HG03045 (cell line): ENCODE measurements at regions not wholly inside any gene's neighbourhood (a gene's known extent, or its start where the extent isn't known, plus 50 kb on each side); places are given as distances from the start of the nearest gene placed in this dataset.
"Not testable (repeated sequence)": the region's sequence is repeated elsewhere in the genome, so short reads cannot be mapped to it uniquely, and the experiment has no call there.

ENCODE experiments used
- ATAC-seq: cut with Tn5 transposase; IDR thresholded peaks from one replicate; pipeline ENCODE4 v1.9.1; 2021; ENCODE audit warnings: mild to moderate bottlenecking, moderate library complexity; ENCODE audit not compliant: unreplicated experiment

GRCh38 chr2:61632276-61633169 is 94.4 kb upstream of the XPO1 start:
- no peak for ATAC-seq

GRCh38 chr2:61631321-61631720 is 93.2 kb upstream of the XPO1 start:
- ATAC-seq: no peak

GRCh38 chr2:61626827-61627226 is 88.7 kb upstream of the XPO1 start:
- ATAC-seq: no peak

- ATAC-seq: no peak
Measured at GRCh38 chr2:61623747-61624146, 85.6 kb upstream of the XPO1 start.

- no peak for ATAC-seq
Measured at GRCh38 chr2:61620244-61621159, 82.3 kb upstream of the XPO1 start.

- ATAC-seq: no peak
Measured at GRCh38 chr2:61619561-61619960, 81.4 kb upstream of the XPO1 start.

GRCh38 chr2:61617610-61618009 is 79.5 kb upstream of the XPO1 start:
- no peak for ATAC-seq

GRCh38 chr2:61605245-61605644 is 67.1 kb upstream of the XPO1 start:
- no peak for ATAC-seq

- no peak for ATAC-seq
Measured at GRCh38 chr2:61604433-61604832, 66.3 kb upstream of the XPO1 start.

- ATAC-seq: not testable (repeated sequence)
Measured at GRCh38 chr2:61598515-61599156, 60.5 kb upstream of the XPO1 start.

GRCh38 chr2:61597300-61598289 is 59.4 kb upstream of the XPO1 start:
- ATAC-seq: no peak

- not testable (repeated sequence) for ATAC-seq
Measured at GRCh38 chr2:61594201-61594600, 56.0 kb upstream of the XPO1 start.

- ATAC-seq: not testable (repeated sequence)
Measured at GRCh38 chr2:61593648-61594047, 55.5 kb upstream of the XPO1 start.

- ATAC-seq: no peak
Measured at GRCh38 chr2:61590214-61590613, 52.1 kb upstream of the XPO1 start.

- no peak for ATAC-seq
Measured at GRCh38 chr2:61588566-61588965, 50.4 kb upstream of the XPO1 start.
